ENCODE measurements at regions not wholly inside any gene's neighbourhood (a gene's known extent, or its start where the extent isn't known, plus 50 kb on each side); places are given as distances from the start of the nearest gene placed in this dataset.

GRCh38 chr9:107931071-107931715 lies 441.6 kb upstream of the KLF4 start:
- no peak for DNase-seq

- peak; percentile 26 for DNase-seq
Observed at GRCh38 chr9:107929443-107929842, 439.9 kb upstream of the KLF4 start.

- no peak for DNase-seq
Observed at GRCh38 chr9:107928701-107929371, 439.3 kb upstream of the KLF4 start.

GRCh38 chr9:107927276-107927675 lies 437.7 kb upstream of the KLF4 start:
- DNase-seq = no peak

GRCh38 chr9:107925749-107926297 lies 436.3 kb upstream of the KLF4 start:
- no peak for DNase-seq

- DNase-seq = no peak
Observed at GRCh38 chr9:107922260-107922659, 432.7 kb upstream of the KLF4 start.

- DNase-seq = no peak
Observed at GRCh38 chr9:107919263-107919662, 429.7 kb upstream of the KLF4 start.

- no peak for DNase-seq
Observed at GRCh38 chr9:107918749-107919148, 429.2 kb upstream of the KLF4 start.

GRCh38 chr9:107914151-107914550 lies 424.6 kb upstream of the KLF4 start:
- DNase-seq = no peak

GRCh38 chr9:107907715-107908114 lies 418.1 kb upstream of the KLF4 start:
- DNase-seq = no peak

GRCh38 chr9:107907255-107907654 lies 417.7 kb upstream of the KLF4 start:
- DNase-seq = no peak

GRCh38 chr9:107906074-107906473 lies 416.5 kb upstream of the KLF4 start:
- peak; percentile 70 for DNase-seq

GRCh38 chr9:107905308-107906020 lies 415.9 kb upstream of the KLF4 start:
- DNase-seq = peak; percentile 89

GRCh38 chr9:107899961-107900330 lies 410.4 kb upstream of the KLF4 start:
- no peak for DNase-seq

- no peak for DNase-seq
Observed at GRCh38 chr9:107898761-107899160, 409.2 kb upstream of the KLF4 start.

GRCh38 chr9:107896544-107896943 lies 407.0 kb upstream of the KLF4 start:
- DNase-seq = no peak

- no peak for DNase-seq
Observed at GRCh38 chr9:107895501-107896001, 406.0 kb upstream of the KLF4 start.

GRCh38 chr9:107894572-107895261 lies 405.1 kb upstream of the KLF4 start:
- no peak for DNase-seq

GRCh38 chr9:107890921-107891465 lies 401.4 kb upstream of the KLF4 start:
- DNase-seq = no peak

GRCh38 chr9:107888773-107889227 lies 399.2 kb upstream of the KLF4 start:
- no peak for DNase-seq

GRCh38 chr9:107886826-107887225 lies 397.3 kb upstream of the KLF4 start:
- DNase-seq = no peak

- no peak for DNase-seq
Observed at GRCh38 chr9:107883496-107884124, 394.0 kb upstream of the KLF4 start.
